ENCODE measurements at regions not wholly inside any gene's neighbourhood (a gene's known extent, or its start where the extent isn't known, plus 50 kb on each side); places are given as distances from the start of the nearest gene placed in this dataset.

DNA sequence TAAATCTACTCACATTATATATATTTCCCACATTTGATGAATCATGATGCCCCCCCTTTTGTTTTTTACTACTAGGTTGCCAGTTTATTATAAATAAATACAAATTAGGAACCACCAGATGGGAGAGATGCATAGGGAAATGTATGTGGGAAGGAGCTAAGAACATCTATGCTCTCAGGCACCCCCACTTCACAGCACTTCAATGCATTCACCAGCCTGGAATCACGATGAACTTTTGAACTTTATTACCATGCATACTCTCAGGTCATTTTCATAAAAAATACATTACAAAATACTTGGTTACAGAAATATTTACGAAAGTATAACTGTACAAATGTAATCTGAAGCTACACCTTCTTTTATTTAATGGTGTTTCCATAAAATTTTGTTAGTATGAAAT is 988.0 kb upstream of the EPHA6 start:
- no peak overlapping the region for H4K91ac ChIP-seq (replicated peaks; ENCODE audit: insufficient read length, low read length)
- no peaks in the 10 kb centered on the region for H3K23me2 ChIP-seq (ENCODE audit: low read depth, low read length)
- no peaks in the 10 kb centered on the region for H3K79me1 ChIP-seq (ENCODE audit: low read depth, low read length)
- no peak overlapping the region for H2BK15ac ChIP-seq (ENCODE audit: low read length)
- no peak overlapping the region for H3K14ac ChIP-seq (ENCODE audit: insufficient read length)
- no peak overlapping the region for H2AK5ac ChIP-seq (ENCODE audit: low read depth, low read length)
- H3K9ac ChIP-seq (replicated peaks in 1 of 4; ENCODE audit: extremely low read depth in 1 of 4, low read depth in 3 of 4, low read length in 3 of 4): no peak overlapping the region
- no peak overlapping the region for H3K23ac ChIP-seq (ENCODE audit: insufficient read length)
- no peak overlapping the region for H2BK120ac ChIP-seq (replicated peaks; ENCODE audit: low read depth, low read length)
- no peaks in the 10 kb centered on the region for H3K27me3 ChIP-seq (replicated peaks in 1 of 4; ENCODE audit: control insufficient read depth in 3 of 4, extremely low read depth in 1 of 4, insufficient read depth in 3 of 4, low read length in 3 of 4)
- H4K5ac ChIP-seq (ENCODE audit: insufficient read length, low read depth, low read length): no peak overlapping the region
- no peaks in the 10 kb centered on the region for H3K4me1 ChIP-seq (replicated peaks in 1 of 4; ENCODE audit: control insufficient read depth in 3 of 4, insufficient read depth in 4 of 4, low read length in 3 of 4)
- H4K20me1 ChIP-seq (replicated peaks in 1 of 2; ENCODE audit: control insufficient read depth in 1 of 2, insufficient read depth in 2 of 2, low read length in 2 of 2): no peaks in the 10 kb centered on the region
- no peaks in the 10 kb centered on the region for H3K79me2 ChIP-seq (ENCODE audit: control insufficient read depth in 1 of 2, insufficient read depth in 2 of 2, low read length in 2 of 2)
- WGBS, 2 experiments (ENCODE audit: extremely low coverage in 1 of 2, insufficient coverage in 1 of 2, insufficient read length in 1 of 2, insufficient replicate concordance in 2 of 2, low coverage in 1 of 2, low lambda C conversion rate in 2 of 2, missing lambda C conversion rate in 1 of 2): 86% methylated on average over 2 of the region's 2 CpGs; no CpG with 5 or more reads in 1 of the 2 experiments
- H2BK5ac ChIP-seq (ENCODE audit: low read depth, low read length): no peak overlapping the region
- no peak for TF ChIP-seq POLR2A (IDR thresholded peaks at IDR 0.05; ENCODE audit: control extremely low read depth in 1 of 2, low read depth in 2 of 2, low read length in 2 of 2)
- no peak for TF ChIP-seq SP4 (IDR thresholded peaks at IDR 0.05; ENCODE audit: low read length)
- TF ChIP-seq KDM1A (IDR thresholded peaks at IDR 0.05; ENCODE audit: borderline replicate concordance, low read length): no peak
- TF ChIP-seq SIX5 (IDR thresholded peaks at IDR 0.05; ENCODE audit: low read depth, low read length): no peak
- no peak for TF ChIP-seq CHD2 (IDR thresholded peaks at IDR 0.05; ENCODE audit: low read length)
- TF ChIP-seq SAP30 (IDR thresholded peaks at IDR 0.05; ENCODE audit: insufficient read depth, insufficient replicate concordance, low read length): no peak
- TF ChIP-seq FOSL1 (IDR thresholded peaks at IDR 0.05; ENCODE audit: insufficient read depth, low read depth, low read length): no peak
- no peak overlapping the region for H2BK12ac ChIP-seq (ENCODE audit: low read depth, low read length)
- H3K36me3 ChIP-seq (ENCODE audit: control insufficient read depth in 2 of 4, insufficient read depth in 4 of 4, low read length in 3 of 4): no peaks in the 10 kb centered on the region
- CTCF ChIA-PET (ENCODE audit: partially characterized antibody): no interaction called here
- POLR2A ChIA-PET (ENCODE audit: partially characterized antibody): no interaction called here
- DNase-seq (ENCODE audit: low read depth in 1 of 2, low spot score in 2 of 2): no peak
- no peak overlapping the region for H3K56ac ChIP-seq (replicated peaks; ENCODE audit: insufficient read length, low read depth, low read length)
- no peak overlapping the region for H2AFZ ChIP-seq (ENCODE audit: low read length)
- FAIRE-seq: no peak
- no peak overlapping the region for H3K4me3 ChIP-seq (ENCODE audit: extremely low read depth in 1 of 4, insufficient read depth in 2 of 4, low read depth in 3 of 4, low read length in 4 of 4)
- H4K8ac ChIP-seq (ENCODE audit: extremely low read depth, insufficient read depth, low read length): no peak overlapping the region
- H3K27ac ChIP-seq (ENCODE audit: low read depth, low read length): no peak overlapping the region
- no peak overlapping the region for H3K4me2 ChIP-seq (ENCODE audit: insufficient read depth in 1 of 2, low read depth in 2 of 2, low read length in 2 of 2)
- no peak overlapping the region for H2BK20ac ChIP-seq (ENCODE audit: low read length)
- no peaks in the 10 kb centered on the region for H3K9me3 ChIP-seq (ENCODE audit: insufficient read depth in 2 of 2, low read depth in 1 of 2, low read length in 1 of 2)
- no peak overlapping the region for H3K18ac ChIP-seq (ENCODE audit: extremely low read depth, low read length)
- no peak overlapping the region for H3K4ac ChIP-seq (replicated peaks; ENCODE audit: insufficient read length, low read depth, low read length)

Measured in H1 (cell line).